ENCODE measurements at regions not wholly inside any gene's neighbourhood (a gene's known extent, or its start where the extent isn't known, plus 50 kb on each side); places are given as distances from the start of the nearest gene placed in this dataset.

DNA sequence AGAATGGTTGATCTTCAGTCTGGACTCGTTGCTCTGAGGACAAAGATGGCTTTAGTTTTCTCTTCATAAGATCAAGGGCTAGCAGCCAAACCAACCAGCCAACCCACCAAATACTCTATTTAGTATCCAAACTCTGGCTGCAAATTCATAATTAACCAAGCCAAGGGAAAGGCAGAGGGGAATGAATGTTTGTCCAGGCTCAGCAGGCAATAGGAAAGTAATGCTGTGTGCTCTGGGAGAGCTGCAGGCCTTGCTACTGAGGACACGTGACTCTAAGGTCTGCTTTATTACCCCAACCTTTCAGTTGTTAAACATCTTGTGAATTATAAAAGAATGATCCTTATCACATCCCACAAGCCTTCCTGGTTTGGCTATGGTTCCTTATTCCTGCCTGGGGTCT, 52.3 kb upstream of the GALNT15 start:
- no peak for TF ChIP-seq CTCF (IDR thresholded peaks at IDR 0.05)
- Histone ChIP-seq H3K4me1 (ENCODE audit: control insufficient read depth in 1 of 2, low read depth in 2 of 2) (no peaks in the 10 kb centered on the region), H3K36me3 (no peaks in the 10 kb centered on the region), H3K4me3 (no peak overlapping the region), H3K27me3 (replicated peaks; ENCODE audit: insufficient read depth) (no peaks in the 10 kb centered on the region), H3K27ac (no peak overlapping the region), H3K9me3 (no peaks in the 10 kb centered on the region)
- DNase-seq (ENCODE audit: low spot score): no peak
- ATAC-seq (ENCODE audit: insufficient number of reproducible peaks, low FRiP score, low read depth): no peak

DNA sequence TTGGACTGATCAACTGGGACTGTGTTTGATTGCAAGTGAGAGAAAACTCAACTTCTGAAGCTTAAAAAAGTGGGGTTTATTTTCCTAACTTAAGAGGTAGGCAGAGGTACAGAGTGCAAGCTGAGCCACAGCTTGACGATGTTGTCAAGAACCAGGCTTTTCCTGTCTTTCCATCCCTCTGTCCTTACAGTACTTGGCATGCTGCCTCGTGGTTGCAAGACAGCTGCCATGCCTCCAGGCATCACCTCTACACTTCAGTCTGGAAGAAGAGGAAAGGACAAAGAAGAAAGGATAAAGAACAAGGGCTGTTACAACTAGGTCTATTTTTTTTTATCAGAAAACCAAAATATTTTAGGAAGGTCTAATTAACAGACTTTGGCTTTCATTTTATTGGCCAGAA, 51.8 kb upstream of the GALNT15 start:
- Histone ChIP-seq H3K27ac (no peak overlapping the region), H3K9me3 (no peaks in the 10 kb centered on the region), H3K36me3 (no peaks in the 10 kb centered on the region), H3K4me1 (ENCODE audit: control insufficient read depth in 1 of 2, low read depth in 2 of 2) (no peaks in the 10 kb centered on the region), H3K27me3 (replicated peaks; ENCODE audit: insufficient read depth) (no peaks in the 10 kb centered on the region), H3K4me3 (no peak overlapping the region)
- DNase-seq (ENCODE audit: low spot score): no peak
- no peak for ATAC-seq (ENCODE audit: insufficient number of reproducible peaks, low FRiP score, low read depth)
- no peak for TF ChIP-seq CTCF (IDR thresholded peaks at IDR 0.05)

DNA sequence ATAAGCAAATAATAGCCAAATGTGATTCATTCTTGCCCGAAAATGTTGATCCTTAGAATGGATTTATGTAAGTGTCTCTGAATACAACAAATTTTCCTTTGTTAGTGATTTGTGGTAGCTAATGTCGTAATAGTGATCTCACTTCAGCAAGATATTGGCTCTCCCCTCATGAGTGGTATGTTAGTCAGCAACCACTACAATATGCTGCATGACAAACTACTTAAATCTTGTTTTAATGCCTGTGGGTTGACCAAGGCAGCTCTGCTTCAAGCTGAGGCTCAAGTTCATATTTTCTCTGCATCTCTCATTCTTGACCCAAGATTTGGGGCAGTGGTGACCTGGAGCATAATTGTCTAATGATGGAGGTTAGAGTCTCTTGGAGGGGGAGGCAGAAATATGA, 49.8 kb upstream of the GALNT15 start:
- Histone ChIP-seq H3K27ac (no peak overlapping the region), H3K4me3 (no peak overlapping the region), H3K9me3 (no peaks in the 10 kb centered on the region), H3K4me1 (ENCODE audit: control insufficient read depth in 1 of 2, low read depth in 2 of 2) (peaks cover 2 to 6% of the 10 kb centered on the region in 2 donors), H3K27me3 (replicated peaks; ENCODE audit: insufficient read depth) (no peaks in the 10 kb centered on the region), H3K36me3 (no peaks in the 10 kb centered on the region)
- no peak for ATAC-seq (ENCODE audit: insufficient number of reproducible peaks, low FRiP score, low read depth)
- no peak for TF ChIP-seq CTCF (IDR thresholded peaks at IDR 0.05)
- no peak for DNase-seq (ENCODE audit: low spot score)
